ENCODE measurements at regions not wholly inside any gene's neighbourhood (a gene's known extent, or its start where the extent isn't known, plus 50 kb on each side); places are given as distances from the start of the nearest gene placed in this dataset.
"Not testable (repeated sequence)": the region's sequence is repeated elsewhere in the genome, so short reads cannot be mapped to it uniquely, and the experiment has no call there.

GRCh38 chr13:18971576-18972219, 209.9 kb downstream of the TUBA3C start:
- H3K9me3 Mint-ChIP-seq = peaks cover 8% of the 10 kb centered on the region in 2 donors
- Histone ChIP-seq H3K4me3 (ENCODE audit: low read length) (no peak overlapping the region), H3K9me3 (ENCODE audit: control insufficient read depth, insufficient read depth, low read length) (no peaks in the 10 kb centered on the region), H3K27ac (ENCODE audit: low read length) (no peak overlapping the region), H3K27me3 (ENCODE audit: control insufficient read depth, insufficient read depth, low read length) (no peaks in the 10 kb centered on the region), H3K4me1 (ENCODE audit: control insufficient read depth, insufficient read depth, low read length) (no peaks in the 10 kb centered on the region), H3K36me3 (ENCODE audit: control insufficient read depth, insufficient read depth, low read length) (no peaks in the 10 kb centered on the region)
- H3K4me3 Mint-ChIP-seq = no peak overlapping the region
- TF ChIP-seq CTCF (IDR thresholded peaks at IDR 0.05) = no peak
- H3K4me1 Mint-ChIP-seq = no peaks in the 10 kb centered on the region
- intact Hi-C loops (cut with micrococcal nuclease) = no loop called here
- no peaks in the 10 kb centered on the region for H3K36me3 Mint-ChIP-seq
- ATAC-seq (no peak), DNase-seq (no peak)
- H3K27me3 Mint-ChIP-seq (ENCODE audit: low read depth in 2 of 2) = no peaks in the 10 kb centered on the region
- no peak overlapping the region for H3K27ac Mint-ChIP-seq
- 76% methylated on average over 4 of the region's 4 CpGs for WGBS (ENCODE audit: insufficient coverage)

GRCh38 chr13:18965347-18965855, 216.2 kb downstream of the TUBA3C start:
- no peak for ATAC-seq
- TF ChIP-seq CTCF (IDR thresholded peaks at IDR 0.05) = no peak
- no peaks in the 10 kb centered on the region for H3K4me1 Mint-ChIP-seq

GRCh38 chr13:18964942-18965341, 216.7 kb downstream of the TUBA3C start:
- WGBS (ENCODE audit: insufficient coverage) = 81% methylated on average over 11 of the region's 11 CpGs
- no peaks in the 10 kb centered on the region for H3K4me1 Mint-ChIP-seq

More at GRCh38 chr13:18965347-18965855, 216.2 kb downstream of the TUBA3C start:
- Mint-ChIP-seq H3K36me3 (no peaks in the 10 kb centered on the region), H3K27ac (no peak overlapping the region), H3K9me3 (peaks cover 4 to 5% of the 10 kb centered on the region in 2 donors), H3K4me3 (no peak overlapping the region), H3K27me3 (ENCODE audit: low read depth in 2 of 2) (no peaks in the 10 kb centered on the region)
- no peaks in the 10 kb centered on the region for H3K27me3 ChIP-seq (ENCODE audit: control insufficient read depth, insufficient read depth, low read length)
- no peak overlapping the region for H3K4me3 ChIP-seq (ENCODE audit: low read length)
- no peak for DNase-seq
- H3K27ac ChIP-seq (ENCODE audit: low read length) = no peak overlapping the region
- intact Hi-C loops (cut with micrococcal nuclease) = no loop called here
- H3K36me3 ChIP-seq (ENCODE audit: control insufficient read depth, insufficient read depth, low read length) = no peaks in the 10 kb centered on the region
- WGBS (ENCODE audit: insufficient coverage) = 77% methylated on average over 14 of the region's 14 CpGs
- H3K9me3 ChIP-seq (ENCODE audit: control insufficient read depth, insufficient read depth, low read length) = peaks cover 10% of the 10 kb centered on the region
- no peaks in the 10 kb centered on the region for H3K4me1 ChIP-seq (ENCODE audit: control insufficient read depth, insufficient read depth, low read length)

GRCh38 chr13:18963684-18964083, 217.9 kb downstream of the TUBA3C start:
- 65% methylated on average over 10 of the region's 10 CpGs for WGBS (ENCODE audit: insufficient coverage)
- peaks cover 18% of the 10 kb centered on the region for H3K9me3 ChIP-seq (ENCODE audit: control insufficient read depth, insufficient read depth, low read length)
- H3K4me1 ChIP-seq (ENCODE audit: control insufficient read depth, insufficient read depth, low read length); H3K27me3 Mint-ChIP-seq (ENCODE audit: low read depth in 2 of 2); ATAC-seq; H3K4me3 Mint-ChIP-seq; H3K4me1 Mint-ChIP-seq; H3K36me3 ChIP-seq (ENCODE audit: control insufficient read depth, insufficient read depth, low read length); H3K27ac ChIP-seq (ENCODE audit: low read length); H3K4me3 ChIP-seq (ENCODE audit: low read length); H3K9me3 Mint-ChIP-seq; DNase-seq; H3K27me3 ChIP-seq (ENCODE audit: control insufficient read depth, insufficient read depth, low read length); intact Hi-C loops (cut with micrococcal nuclease); H3K27ac Mint-ChIP-seq; H3K36me3 Mint-ChIP-seq: not testable (repeated sequence)

More at GRCh38 chr13:18964942-18965341, 216.7 kb downstream of the TUBA3C start:
- Histone ChIP-seq H3K4me3 (ENCODE audit: low read length) (no peak overlapping the region), H3K36me3 (ENCODE audit: control insufficient read depth, insufficient read depth, low read length) (no peaks in the 10 kb centered on the region), H3K27me3 (ENCODE audit: control insufficient read depth, insufficient read depth, low read length) (no peaks in the 10 kb centered on the region), H3K27ac (ENCODE audit: low read length) (no peak overlapping the region), H3K9me3 (ENCODE audit: control insufficient read depth, insufficient read depth, low read length) (peaks cover 10% of the 10 kb centered on the region), H3K4me1 (ENCODE audit: control insufficient read depth, insufficient read depth, low read length) (no peaks in the 10 kb centered on the region)
- no peaks in the 10 kb centered on the region for H3K27me3 Mint-ChIP-seq (ENCODE audit: low read depth in 2 of 2)
- H3K9me3 Mint-ChIP-seq = peaks cover 4 to 5% of the 10 kb centered on the region in 2 donors
- DNase-seq = no peak
- no peak for TF ChIP-seq CTCF (IDR thresholded peaks at IDR 0.05)
- no peak for ATAC-seq
- no peak overlapping the region for H3K27ac Mint-ChIP-seq
- intact Hi-C loops (cut with micrococcal nuclease) = no loop called here
- H3K4me3 Mint-ChIP-seq = no peak overlapping the region
- no peaks in the 10 kb centered on the region for H3K36me3 Mint-ChIP-seq

Data from natural killer cell (primary cell).